ENCODE measurements at regions not wholly inside any gene's neighbourhood (a gene's known extent, or its start where the extent isn't known, plus 50 kb on each side); places are given as distances from the start of the nearest gene placed in this dataset.

DNA sequence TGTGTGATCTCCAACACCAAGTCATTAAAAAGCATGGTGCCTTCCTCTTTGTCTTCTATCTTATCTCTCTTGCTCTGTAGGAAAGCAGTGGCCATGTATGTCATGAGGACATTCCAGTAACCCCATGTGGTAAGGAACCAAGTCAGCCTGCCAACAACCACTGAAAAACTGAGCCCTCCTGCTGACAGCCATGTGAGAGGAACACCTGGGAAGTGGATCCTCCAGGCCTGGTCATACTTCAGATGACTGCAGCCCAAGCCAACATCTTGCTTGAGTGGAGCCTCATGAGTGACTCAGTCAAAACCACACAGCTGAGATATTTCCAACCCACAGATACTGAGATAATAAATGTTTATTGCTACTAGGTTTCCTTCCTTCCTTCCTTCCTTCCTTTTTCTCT, 597.3 kb downstream of the ZIC1 start:
- TF ChIP-seq CTCF (conservative IDR thresholded peaks at IDR 0.05; ENCODE audit: low read depth, low read length), result no peak
- no peak for TF ChIP-seq EZH2 (IDR thresholded peaks at IDR 0.05; ENCODE audit: borderline replicate concordance, low read depth, low read length, poor library complexity, severe bottlenecking)

All from A673 (cell line).